ENCODE measurements at regions not wholly inside any gene's neighbourhood (a gene's known extent, or its start where the extent isn't known, plus 50 kb on each side); places are given as distances from the start of the nearest gene placed in this dataset.

DNA sequence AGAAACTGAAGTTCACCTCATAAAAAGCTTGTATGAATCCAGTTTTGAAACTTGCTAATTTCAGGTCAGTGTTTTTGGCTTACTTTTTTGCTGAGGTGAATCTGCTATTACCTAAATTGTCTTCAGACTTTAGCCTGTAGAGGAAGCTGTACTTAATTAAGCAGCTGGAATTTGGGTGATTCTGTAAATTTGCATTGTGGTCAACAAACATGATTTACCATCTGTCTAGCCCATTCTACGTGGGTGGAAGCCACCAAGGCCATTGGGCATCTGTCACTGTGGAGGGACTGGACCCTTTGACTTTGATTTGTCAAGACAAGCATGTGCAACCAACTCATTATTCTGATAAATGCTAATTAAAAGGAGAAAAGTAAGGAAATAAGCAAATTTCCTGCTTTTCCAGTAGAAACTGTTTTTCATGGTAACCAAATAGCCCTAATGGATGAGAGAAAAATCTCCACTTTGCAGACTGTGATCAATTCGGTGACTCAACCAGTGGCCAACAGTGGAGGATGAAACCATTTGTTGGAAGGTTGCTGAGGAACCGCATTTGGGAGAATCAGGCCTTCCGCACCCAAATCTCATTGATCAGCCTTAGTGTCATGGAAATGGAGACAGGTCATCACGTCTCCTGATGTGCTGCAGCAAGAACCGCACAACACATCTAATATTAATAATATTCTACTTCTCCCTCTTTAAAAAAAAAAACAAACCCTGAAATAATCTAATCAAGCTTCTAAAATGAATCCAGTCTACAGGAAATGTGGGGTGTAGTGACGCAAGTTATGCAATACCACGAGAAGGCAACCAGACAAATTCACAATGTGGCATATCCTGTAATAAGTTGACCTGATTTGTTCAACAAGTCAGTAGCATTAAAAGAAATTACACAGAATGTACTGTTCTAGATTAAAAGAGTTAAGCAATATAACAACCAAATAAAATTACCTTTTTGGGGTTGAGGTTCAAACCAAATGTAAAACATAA lies 54.3 kb downstream of the GARRE1 start:
- TF ChIP-seq, protein P1, sequence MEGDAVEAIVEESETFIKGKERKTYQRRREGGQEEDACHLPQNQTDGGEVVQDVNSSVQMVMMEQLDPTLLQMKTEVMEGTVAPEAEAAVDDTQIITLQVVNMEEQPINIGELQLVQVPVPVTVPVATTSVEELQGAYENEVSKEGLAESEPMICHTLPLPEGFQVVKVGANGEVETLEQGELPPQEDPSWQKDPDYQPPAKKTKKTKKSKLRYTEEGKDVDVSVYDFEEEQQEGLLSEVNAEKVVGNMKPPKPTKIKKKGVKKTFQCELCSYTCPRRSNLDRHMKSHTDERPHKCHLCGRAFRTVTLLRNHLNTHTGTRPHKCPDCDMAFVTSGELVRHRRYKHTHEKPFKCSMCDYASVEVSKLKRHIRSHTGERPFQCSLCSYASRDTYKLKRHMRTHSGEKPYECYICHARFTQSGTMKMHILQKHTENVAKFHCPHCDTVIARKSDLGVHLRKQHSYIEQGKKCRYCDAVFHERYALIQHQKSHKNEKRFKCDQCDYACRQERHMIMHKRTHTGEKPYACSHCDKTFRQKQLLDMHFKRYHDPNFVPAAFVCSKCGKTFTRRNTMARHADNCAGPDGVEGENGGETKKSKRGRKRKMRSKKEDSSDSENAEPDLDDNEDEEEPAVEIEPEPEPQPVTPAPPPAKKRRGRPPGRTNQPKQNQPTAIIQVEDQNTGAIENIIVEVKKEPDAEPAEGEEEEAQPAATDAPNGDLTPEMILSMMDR (IDR thresholded peaks at IDR 0.05) = no peak
- TF ChIP-seq POLR2A (IDR thresholded peaks at IDR 0.05) (no peak), POLR2AphosphoS5 (IDR thresholded peaks at IDR 0.05) (no peak), EP300 (IDR thresholded peaks at IDR 0.05) (no peak)

Data from stomach (tissue), 4 donors.